Stimulated activated naive B cell treated with anti-CD40 and anti-IgM and Interleukin-4, amounts not matched to agents 10 μg/mL and 1 μg/mL and 100 μg/mL, for 72 hours (primary cell): ENCODE measurements at regions not wholly inside any gene's neighbourhood (a gene's known extent, or its start where the extent isn't known, plus 50 kb on each side); places are given as distances from the start of the nearest gene placed in this dataset.

ENCODE experiments used
- ATAC-seq, 2 donors: fragments of 150-1000 bp; cut with Tn5 transposase; replicated peaks; 2 replicates each; pipeline ENCODE4 v1.10.0; 2021; ENCODE audit warnings: moderate library complexity in 1 of 2
- DNase-seq: peaks from one replicate; pipeline ENCODE4 v3.0.0; 2021
- H3K27ac Mint-ChIP-seq: one replicate; pipeline ENCODE4 v1.8.0; 2022; ENCODE audit warnings: mild to moderate bottlenecking, mixed read lengths
- H3K27me3 Mint-ChIP-seq, 2 donors: one replicate each; pipeline ENCODE4 v1.8.0; 2022; ENCODE audit warnings: mixed read lengths in 2 of 2
- H3K36me3 Mint-ChIP-seq, 2 donors: one replicate each; pipeline ENCODE4 v1.8.0; 2022; ENCODE audit warnings: mixed read lengths in 2 of 2, mild to moderate bottlenecking in 1 of 2
- H3K4me1 Mint-ChIP-seq, 2 donors: one replicate each; pipeline ENCODE4 v1.8.0; 2022; ENCODE audit warnings: mixed read lengths in 2 of 2, mild to moderate bottlenecking in 1 of 2
- H3K4me3 Mint-ChIP-seq, 2 donors: one replicate each; pipeline ENCODE4 v1.8.0; 2022; ENCODE audit warnings: mild to moderate bottlenecking in 2 of 2, mixed read lengths in 2 of 2, moderate library complexity in 1 of 2
- H3K9me3 Mint-ChIP-seq, 2 donors: one replicate each; pipeline ENCODE4 v1.8.0; 2022; ENCODE audit warnings: mixed read lengths in 2 of 2, mild to moderate bottlenecking in 1 of 2

DNA sequence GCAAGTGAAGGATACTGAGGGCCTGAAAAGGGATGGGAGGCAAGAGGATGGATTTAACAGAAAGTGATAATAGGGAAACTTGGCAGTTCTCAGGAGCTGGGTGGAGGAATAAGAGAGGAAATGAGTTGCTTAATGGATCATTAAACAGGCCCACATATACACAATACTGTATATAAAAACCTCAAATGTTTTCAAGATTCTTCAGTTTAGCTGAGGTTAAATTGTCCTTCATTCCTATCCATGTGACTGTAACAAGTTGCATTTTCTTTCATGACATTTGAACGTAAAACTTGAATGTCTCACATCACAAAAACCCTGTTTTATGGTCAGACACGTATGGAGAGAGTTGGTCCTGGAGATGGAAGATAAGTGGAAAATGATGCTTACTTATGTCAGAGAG is 76.5 kb upstream of the PLAC8 start:
- DNase-seq, result no peak
- ATAC-seq, result no peak
- Mint-ChIP-seq H3K4me3 (no peak overlapping the region), H3K9me3 (no peaks in the 10 kb centered on the region), H3K4me1 (peaks cover 18 to 36% of the 10 kb centered on the region in 2 donors), H3K36me3 (no peaks in the 10 kb centered on the region), H3K27me3 (no peaks in the 10 kb centered on the region), H3K27ac (no peak overlapping the region)

DNA sequence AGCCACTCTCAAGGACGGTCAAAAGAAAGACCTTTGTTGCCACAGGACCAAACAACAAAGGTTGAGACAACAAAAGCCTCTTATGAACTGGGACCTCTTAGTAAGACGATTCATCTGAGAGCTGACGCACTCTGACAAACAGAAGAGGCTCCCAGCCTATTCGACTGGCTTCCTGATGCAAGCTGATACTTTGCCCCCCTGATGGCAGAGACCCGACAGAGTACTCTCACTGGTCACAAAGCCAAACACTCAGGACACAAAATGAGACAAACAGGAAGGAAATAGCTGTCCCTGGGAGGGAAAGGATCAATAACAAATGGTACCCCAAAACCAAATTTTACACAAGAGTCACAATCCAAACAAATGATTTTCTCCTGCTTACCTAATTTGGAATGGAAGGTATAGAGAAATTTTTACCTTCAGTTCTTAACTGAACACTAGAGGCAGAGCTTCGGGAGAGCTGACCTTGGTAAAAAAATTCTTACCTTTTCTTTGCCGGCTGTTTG is 75.2 kb upstream of the PLAC8 start:
- no peaks in the 10 kb centered on the region for H3K9me3 Mint-ChIP-seq
- H3K27ac Mint-ChIP-seq, result no peak overlapping the region
- H3K36me3 Mint-ChIP-seq, result no peaks in the 10 kb centered on the region
- peaks cover 12 to 32% of the 10 kb centered on the region in 2 donors for H3K4me1 Mint-ChIP-seq
- no peaks in the 10 kb centered on the region for H3K27me3 Mint-ChIP-seq
- DNase-seq (no peak), ATAC-seq (no peak)
- no peak overlapping the region for H3K4me3 Mint-ChIP-seq

GRCh38 chr4:83180431-83180968 is 66.0 kb upstream of the PLAC8 start:
- Mint-ChIP-seq H3K27me3 (no peaks in the 10 kb centered on the region), H3K27ac (peak overlapping the region; percentile 66), H3K9me3 (no peaks in the 10 kb centered on the region), H3K36me3 (no peaks in the 10 kb centered on the region), H3K4me3 (peak overlapping the region; percentile 11 to 41), H3K4me1 (peaks cover 20 to 34% of the 10 kb centered on the region in 2 donors)
- peak; percentile 27 for DNase-seq
- peak; percentile 82 to 86 for ATAC-seq

DNA sequence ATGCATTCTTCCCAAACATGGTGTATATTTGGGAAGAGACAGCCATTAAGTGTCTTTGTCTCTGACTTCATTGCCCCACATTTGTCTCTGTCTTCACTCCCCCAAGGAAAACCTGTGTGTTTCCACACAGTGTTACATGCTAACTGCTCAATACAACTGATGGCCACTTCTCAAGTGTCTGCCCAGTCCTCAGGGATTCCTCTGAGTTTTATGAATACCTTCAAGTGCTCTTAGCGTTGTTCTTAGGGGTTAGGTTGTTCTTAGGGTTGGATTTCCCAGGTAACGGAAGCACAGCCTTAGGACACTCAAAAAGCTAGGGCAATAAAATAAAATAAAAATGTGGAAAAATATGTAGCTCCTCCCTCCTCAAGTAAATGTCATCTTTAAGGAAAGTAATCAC is 64.7 kb upstream of the PLAC8 start:
- ATAC-seq (no peak), DNase-seq (no peak)
- Mint-ChIP-seq H3K4me1 (peaks cover 28 to 47% of the 10 kb centered on the region in 2 donors), H3K36me3 (no peaks in the 10 kb centered on the region), H3K9me3 (no peaks in the 10 kb centered on the region), H3K4me3 (no peak overlapping the region), H3K27ac (no peak overlapping the region), H3K27me3 (no peaks in the 10 kb centered on the region)

- no peaks in the 10 kb centered on the region for H3K36me3 Mint-ChIP-seq
- no peaks in the 10 kb centered on the region for H3K27me3 Mint-ChIP-seq
- no peak overlapping the region for H3K4me3 Mint-ChIP-seq
- no peaks in the 10 kb centered on the region for H3K9me3 Mint-ChIP-seq
- peaks cover 38 to 59% of the 10 kb centered on the region in 2 donors for H3K4me1 Mint-ChIP-seq
- no peak for DNase-seq
- ATAC-seq, result peak; percentile 36 to 44
- no peak overlapping the region for H3K27ac Mint-ChIP-seq
Observed at GRCh38 chr4:83178029-83178428, 63.5 kb upstream of the PLAC8 start.

DNA sequence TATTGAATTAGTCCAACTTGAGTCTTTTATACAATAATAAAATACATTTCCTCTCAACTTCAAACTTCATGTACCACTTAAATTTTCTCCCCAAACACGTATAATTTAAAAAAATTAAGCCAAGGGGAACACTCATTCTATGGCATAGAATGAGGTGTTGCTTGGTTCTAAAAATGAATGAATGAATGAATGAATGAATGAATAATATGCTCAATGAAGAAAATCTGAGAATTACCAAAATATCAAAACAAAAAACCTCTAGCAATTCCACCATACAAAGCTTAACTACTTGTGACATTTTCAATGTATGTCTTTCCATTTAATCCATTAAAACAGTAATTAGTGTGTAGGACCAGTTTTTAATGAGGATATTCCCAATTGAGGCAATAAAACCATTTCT is 62.7 kb upstream of the PLAC8 start:
- Mint-ChIP-seq H3K9me3 (no peaks in the 10 kb centered on the region), H3K36me3 (no peaks in the 10 kb centered on the region), H3K4me3 (no peak overlapping the region), H3K4me1 (peaks cover 40 to 68% of the 10 kb centered on the region in 2 donors), H3K27me3 (no peaks in the 10 kb centered on the region), H3K27ac (no peak overlapping the region)
- ATAC-seq, result no peak
- DNase-seq, result no peak

DNA sequence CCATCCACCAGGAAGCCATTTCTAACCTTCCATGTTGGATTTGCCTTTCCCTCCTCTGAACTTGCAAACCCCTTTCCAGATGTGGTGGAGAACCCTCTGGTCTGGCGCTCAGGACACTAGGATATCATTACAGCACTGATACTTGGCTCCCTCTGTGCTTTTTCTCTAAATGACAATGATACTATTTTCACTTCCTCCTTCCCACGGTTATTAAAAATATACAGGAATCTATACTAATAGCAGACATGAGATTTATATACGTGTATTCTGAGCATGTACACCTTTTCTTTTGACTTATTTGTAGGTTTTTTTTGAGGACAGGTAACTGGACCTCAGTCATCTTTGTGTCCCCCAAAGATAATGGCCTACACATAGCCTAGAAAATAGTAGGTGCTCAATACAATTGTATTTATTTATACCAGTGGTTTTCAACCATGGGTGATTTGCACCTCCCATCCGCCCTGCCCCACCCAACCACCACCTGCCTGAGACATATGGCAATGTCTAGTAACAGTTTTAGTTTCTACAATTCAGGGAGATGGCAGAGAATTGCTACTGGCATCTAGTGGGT is 60.4 kb upstream of the PLAC8 start:
- DNase-seq (no peak), ATAC-seq (peak; percentile 83 to 87)
- H3K4me3 Mint-ChIP-seq, result peak overlapping the region; percentile 56
- H3K4me1 Mint-ChIP-seq, result peaks cover 36 to 69% of the 10 kb centered on the region in 2 donors
- no peaks in the 10 kb centered on the region for H3K36me3 Mint-ChIP-seq
- no peak overlapping the region for H3K27ac Mint-ChIP-seq
- H3K27me3 Mint-ChIP-seq, result no peaks in the 10 kb centered on the region
- no peaks in the 10 kb centered on the region for H3K9me3 Mint-ChIP-seq

DNA sequence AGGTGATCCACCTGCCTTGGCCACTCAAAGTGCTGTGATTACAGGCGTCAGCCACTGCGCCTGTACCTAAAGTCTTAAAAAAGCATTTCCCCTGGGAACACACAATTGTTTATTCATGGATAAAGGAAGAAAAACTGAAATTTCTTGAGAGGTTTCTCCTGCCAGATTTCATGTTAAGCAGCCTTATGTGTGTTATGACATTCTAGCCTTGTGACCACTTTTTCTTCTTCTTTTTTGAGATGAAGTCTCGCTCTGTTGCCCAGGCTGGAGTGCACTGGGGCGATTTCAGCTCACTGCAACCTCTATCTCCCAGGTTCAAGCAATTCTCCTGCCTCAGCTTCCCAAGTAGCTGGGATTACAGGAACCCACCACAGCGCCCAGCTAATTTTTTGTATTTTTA is 57.8 kb upstream of the PLAC8 start:
- H3K9me3 Mint-ChIP-seq, result no peaks in the 10 kb centered on the region
- DNase-seq (no peak), ATAC-seq (peak; percentile 42 to 53)
- H3K27ac Mint-ChIP-seq, result no peak overlapping the region
- no peaks in the 10 kb centered on the region for H3K27me3 Mint-ChIP-seq
- H3K4me1 Mint-ChIP-seq, result peaks cover 31 to 66% of the 10 kb centered on the region in 2 donors
- H3K4me3 Mint-ChIP-seq, result no peak overlapping the region
- H3K36me3 Mint-ChIP-seq, result no peaks in the 10 kb centered on the region

GRCh38 chr4:83171436-83172039 is 57.0 kb upstream of the PLAC8 start:
- DNase-seq, result no peak
- Mint-ChIP-seq H3K4me3 (no peak overlapping the region), H3K4me1 (peaks cover 31 to 74% of the 10 kb centered on the region in 2 donors), H3K27me3 (no peaks in the 10 kb centered on the region), H3K36me3 (no peaks in the 10 kb centered on the region), H3K27ac (peak overlapping the region; percentile 31), H3K9me3 (no peaks in the 10 kb centered on the region)
- no peak for ATAC-seq

GRCh38 chr4:83170952-83171399 is 56.4 kb upstream of the PLAC8 start:
- ATAC-seq (peak in 1 of 2 donors; percentile 26), DNase-seq (no peak)
- Mint-ChIP-seq H3K4me3 (no peak overlapping the region), H3K27me3 (no peaks in the 10 kb centered on the region), H3K36me3 (no peaks in the 10 kb centered on the region), H3K4me1 (peaks cover 29 to 71% of the 10 kb centered on the region in 2 donors), H3K27ac (no peak overlapping the region), H3K9me3 (no peaks in the 10 kb centered on the region)
